IMR-90 (cell line): ENCODE measurements at regions not wholly inside any gene's neighbourhood (a gene's known extent, or its start where the extent isn't known, plus 50 kb on each side); places are given as distances from the start of the nearest gene placed in this dataset.

Source experiments
- ATAC-seq: fragments of 200-7000 bp; cut with Tn5 transposase; 2 replicates; pipeline ENCODE4 v1.9.1; 2020; ENCODE audit warnings: low read depth, mild to moderate bottlenecking, moderate library complexity
- BruUV-seq: library from RNA; stranded (reverse); fragments of 400-500 nt; replicated peaks from 2 replicates; lab custom pipeline; 2021; lab: Mats Ljungman, UMichigan
- CTCF ChIA-PET: fragments of 300-600 bp; formaldehyde crosslinking; extraction: SDS; loops from one replicate; lab custom pipeline; 2021; ENCODE audit warnings: antibody characterized with exemption; lab: Yijun Ruan, JAX
- POLR2A ChIA-PET: fragments of 300-600 bp; sonication (Branson Sonifier 250); formaldehyde crosslinking; loops from one replicate; lab custom pipeline; 2022; ENCODE audit warnings: antibody characterized with exemption; ENCODE audit not compliant: unreplicated experiment; lab: Charles Lee
- DNase-seq: peaks from one replicate; pipeline ENCODE4 v3.0.0; 2013
- H2AFZ ChIP-seq: replicated peaks from 2 replicates; pipeline ENCODE3; 2013; ENCODE audit warnings: low read length, mild to moderate bottlenecking; ENCODE audit not compliant: poor library complexity
- H2AK5ac ChIP-seq: 2 replicates; pipeline ENCODE4 v1.6.1; 2013; ENCODE audit warnings: low read depth, low read length, inconsistent platforms
- H2AK9ac ChIP-seq: replicated peaks from 2 replicates; pipeline ENCODE3; 2013; ENCODE audit warnings: mild to moderate bottlenecking, low read depth, low read length, moderate library complexity; ENCODE audit not compliant: poor library complexity
- H2BK120ac ChIP-seq: 2 replicates; pipeline ENCODE4 v1.6.1; 2013; ENCODE audit warnings: low read depth, low read length, inconsistent platforms
- H2BK15ac ChIP-seq: 3 replicates; pipeline ENCODE4 v1.6.1; 2013; ENCODE audit warnings: low read depth, low read length, inconsistent platforms
- H2BK20ac ChIP-seq: 2 replicates; pipeline ENCODE4 v1.6.1; 2013; ENCODE audit warnings: low read depth, mild to moderate bottlenecking, inconsistent platforms, low read length, moderate library complexity
- H2BK5ac ChIP-seq: 2 replicates; pipeline ENCODE4 v1.6.1; 2013; ENCODE audit warnings: mild to moderate bottlenecking, low read depth, low read length, inconsistent platforms; ENCODE audit not compliant: poor library complexity, severe bottlenecking
- H3K14ac ChIP-seq: replicated peaks from 2 replicates; pipeline ENCODE4 v1.6.1; 2013; ENCODE audit warnings: low read depth, low read length, inconsistent platforms
- H3K18ac ChIP-seq: 2 replicates; pipeline ENCODE4 v1.6.1; 2013; ENCODE audit warnings: low read depth, low read length, control low read depth
- H3K23ac ChIP-seq: 2 replicates; pipeline ENCODE4 v1.6.1; 2013; ENCODE audit warnings: low read depth, low read length, inconsistent platforms
- H3K27ac ChIP-seq: 2 replicates; pipeline ENCODE4 v1.5.1; 2013; ENCODE audit warnings: mild to moderate bottlenecking, control low read depth, low read length; ENCODE audit not compliant: insufficient read depth
- H3K27me3 ChIP-seq: 2 replicates; pipeline ENCODE4 v1.6.1; 2013; ENCODE audit warnings: low read length; ENCODE audit not compliant: control insufficient read depth, insufficient read depth
- H3K36me3 ChIP-seq: 2 replicates; pipeline ENCODE4 v1.6.1; 2013; ENCODE audit warnings: low read length, mixed read lengths; ENCODE audit not compliant: control insufficient read depth, insufficient read depth
- H3K4ac ChIP-seq: 2 replicates; pipeline ENCODE4 v1.6.1; 2013; ENCODE audit warnings: low read depth, low read length, inconsistent platforms
- H3K4me1 ChIP-seq: 2 replicates; pipeline ENCODE4 v1.6.1; 2013; ENCODE audit warnings: low read length, mixed read lengths; ENCODE audit not compliant: control insufficient read depth, insufficient read depth
- H3K4me2 ChIP-seq: 2 replicates; pipeline ENCODE4 v1.6.1; 2013; ENCODE audit warnings: low read depth, mild to moderate bottlenecking, control low read depth, low read length, moderate library complexity
- H3K4me3 ChIP-seq: 2 replicates; pipeline ENCODE4 v1.5.1; 2013; ENCODE audit warnings: low read depth, mild to moderate bottlenecking, control low read depth, low read length, moderate library complexity; ENCODE audit not compliant: insufficient read depth
- H3K56ac ChIP-seq: 2 replicates; pipeline ENCODE4 v1.6.1; 2013; ENCODE audit warnings: low read length, inconsistent platforms; ENCODE audit not compliant: insufficient read depth; ENCODE audit errors: extremely low read depth
- H3K79me1 ChIP-seq, 2 experiments: 2 replicates each; pipeline ENCODE4 v1.6.1; 2013; ENCODE audit warnings: low read length in 2 of 2, inconsistent platforms in 1 of 2, low read depth in 1 of 2
- H3K9ac ChIP-seq: 2 replicates; pipeline ENCODE4 v1.6.1; 2013; ENCODE audit warnings: low read depth, low read length, control low read depth
- H3K9me1 ChIP-seq: 2 replicates; pipeline ENCODE4 v1.6.1; 2013; ENCODE audit warnings: low read length, inconsistent platforms; ENCODE audit not compliant: insufficient read depth
- H3K9me3 ChIP-seq: 2 replicates; pipeline ENCODE4 v1.6.1; 2013; ENCODE audit warnings: low read length; ENCODE audit not compliant: control insufficient read depth, insufficient read depth
- H4K20me1 ChIP-seq: 2 replicates; pipeline ENCODE4 v1.6.1; 2013; ENCODE audit warnings: low read length, inconsistent platforms; ENCODE audit not compliant: insufficient read depth
- H4K5ac ChIP-seq: 2 replicates; pipeline ENCODE4 v1.6.1; 2013; ENCODE audit warnings: mild to moderate bottlenecking, low read depth, low read length, control low read depth
- H4K8ac ChIP-seq, 2 experiments: 2 replicates each; pipeline ENCODE4 v1.6.1; 2013; ENCODE audit warnings: low read depth in 2 of 2, low read length in 2 of 2, control low read depth in 1 of 2, inconsistent platforms in 1 of 2
- H4K91ac ChIP-seq: 2 replicates; pipeline ENCODE4 v1.6.1; 2013; ENCODE audit warnings: low read depth, low read length, inconsistent platforms; ENCODE audit not compliant: insufficient read depth
- BHLHE40 ChIP-seq: fragments of 150-350 bp; IDR thresholded peaks from 2 replicates; pipeline ENCODE4 v1.6.1; 2016; ENCODE audit warnings: mild to moderate bottlenecking, low read depth, low read length
- CEBPB ChIP-seq: IDR thresholded peaks from 2 replicates; pipeline ENCODE4 v1.6.1; 2012; ENCODE audit warnings: low read depth, low read length, improper control_type of control experiment
- FOS ChIP-seq: fragments of 150-350 bp; IDR thresholded peaks from 2 replicates; pipeline ENCODE4 v1.6.1; 2016; ENCODE audit warnings: low read depth, low read length
- MAFK ChIP-seq: IDR thresholded peaks from 2 replicates; pipeline ENCODE4 v1.6.1; 2012; ENCODE audit warnings: low read depth, low read length, improper control_type of control experiment
- MXI1 ChIP-seq: IDR thresholded peaks from 2 replicates; pipeline ENCODE4 v1.6.1; 2012; ENCODE audit warnings: low read depth, mild to moderate bottlenecking, low read length, moderate library complexity, borderline replicate concordance
- POLR2A ChIP-seq: IDR thresholded peaks from 2 replicates; pipeline ENCODE4 v1.6.1; 2012; ENCODE audit warnings: mild to moderate bottlenecking, low read depth, low read length
- RAD21 ChIP-seq: IDR thresholded peaks from 2 replicates; pipeline ENCODE4 v1.6.1; 2012; ENCODE audit warnings: low read length, improper control_type of control experiment
- RCOR1 ChIP-seq: IDR thresholded peaks from 2 replicates; pipeline ENCODE4 v1.6.1; 2012; ENCODE audit warnings: mild to moderate bottlenecking, low read length, improper control_type of control experiment; ENCODE audit not compliant: insufficient replicate concordance
- SMC3 ChIP-seq: fragments of 150-350 bp; IDR thresholded peaks from 2 replicates; pipeline ENCODE4 v1.6.1; 2016; ENCODE audit warnings: low read depth, mild to moderate bottlenecking, antibody characterized with exemption, low read length, moderate library complexity
- WGBS, 2 experiments: methylation state at CpG; one replicate each; pipeline versions ENCODE4 v1.1.5 to v1.1.7; 2013; ENCODE audit warnings: missing lambda C conversion rate in 2 of 2; ENCODE audit not compliant: insufficient read length in 1 of 2; ENCODE audit errors: extremely low coverage in 2 of 2; 5-methylcytosine and 5-hydroxymethylcytosine counted together
- dilution Hi-C: fragments of 300-500 bp; cut with HindIII; formaldehyde crosslinking; loops from one replicate; pipeline ENCODE4 v1.14.3; 2018; ENCODE audit warnings: low sequenced_read_pairs; ENCODE audit not compliant: unreplicated experiment
- in situ Hi-C: fragments of 300-500 bp; cut with MboI; formaldehyde crosslinking; loops from 3 replicates; pipeline ENCODE4 v1.14.3; 2019; ENCODE audit warnings: low sequenced_read_pairs, inconsistent platforms, mixed read lengths
- intact Hi-C: fragments of 100-400 bp; cut with micrococcal nuclease; formaldehyde crosslinking; loops from 2 replicates; pipeline ENCODE4 v1.10.0; 2022

DNA sequence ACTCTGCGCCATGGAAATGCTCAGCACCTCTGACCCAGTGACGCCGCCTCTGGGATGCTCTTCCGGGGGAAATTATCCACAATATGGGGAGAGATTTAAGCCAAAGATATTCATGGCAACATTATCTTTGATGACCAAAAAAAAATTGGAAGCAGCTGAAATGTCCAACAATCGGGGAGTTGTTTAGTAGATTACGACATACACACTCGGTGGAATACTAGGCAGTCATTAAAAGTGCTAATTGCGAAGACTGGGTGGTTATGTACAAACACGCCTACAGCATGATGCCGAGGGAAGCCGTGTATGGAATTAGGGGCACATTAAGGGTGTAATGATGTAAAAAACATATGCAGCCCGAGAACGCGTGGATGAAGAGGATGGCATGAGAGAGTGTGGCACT, 75.2 kb downstream of the UNCX start:
- DNase-seq: no peak
- dilution Hi-C loops (no loop called here), in situ Hi-C loops (no loop called here), intact Hi-C loops (no loop called here)
- Histone ChIP-seq H2BK15ac (no peak overlapping the region), H3K9me3 (peaks cover 5% of the 10 kb centered on the region; the same call in 1 of the 2 replicates), H3K79me1 (no peaks in the 10 kb centered on the region), H2AFZ (no peak overlapping the region), H3K27ac (no peak overlapping the region), H3K14ac (no peak overlapping the region), H3K4me3 (no peak overlapping the region), H4K8ac (no peak overlapping the region), H2AK5ac (no peak overlapping the region), H2BK120ac (no peak overlapping the region), H3K4me1 (no peaks in the 10 kb centered on the region), H4K20me1 (no peaks in the 10 kb centered on the region; the same call in 1 of the 2 replicates), H3K18ac (no peak overlapping the region), H3K4ac (no peak overlapping the region), H3K27me3 (peaks cover 15% of the 10 kb centered on the region), H3K9ac (no peak overlapping the region), H2AK9ac (no peak overlapping the region), H3K23ac (no peak overlapping the region), H3K36me3 (no peaks in the 10 kb centered on the region), H4K5ac (no peak overlapping the region), H2BK5ac (no peak overlapping the region), H3K9me1 (no peaks in the 10 kb centered on the region), H2BK20ac (no peak overlapping the region), H4K91ac (no peak overlapping the region), H3K4me2 (no peak overlapping the region), H3K56ac (no peak overlapping the region)
- ChIA-PET CTCF (no interaction called here), POLR2A (no interaction called here)
- WGBS, 2 experiments: 80% methylated on average over 14 of the region's 14 CpGs; no CpG with 5 or more reads in 1 of the 2 experiments
- no TSS peak for BruUV-seq
- no peak for ATAC-seq
- TF ChIP-seq SMC3 (no peak), FOS (no peak), MXI1 (no peak), MAFK (no peak), BHLHE40 (no peak), RAD21 (no peak), POLR2A (no peak), RCOR1 (no peak), CEBPB (0 out of 2 replicates have a peak, but pooled peaks have one; percentile 44)
